ENCODE measurements at regions not wholly inside any gene's neighbourhood (a gene's known extent, or its start where the extent isn't known, plus 50 kb on each side); places are given as distances from the start of the nearest gene placed in this dataset.

DNA sequence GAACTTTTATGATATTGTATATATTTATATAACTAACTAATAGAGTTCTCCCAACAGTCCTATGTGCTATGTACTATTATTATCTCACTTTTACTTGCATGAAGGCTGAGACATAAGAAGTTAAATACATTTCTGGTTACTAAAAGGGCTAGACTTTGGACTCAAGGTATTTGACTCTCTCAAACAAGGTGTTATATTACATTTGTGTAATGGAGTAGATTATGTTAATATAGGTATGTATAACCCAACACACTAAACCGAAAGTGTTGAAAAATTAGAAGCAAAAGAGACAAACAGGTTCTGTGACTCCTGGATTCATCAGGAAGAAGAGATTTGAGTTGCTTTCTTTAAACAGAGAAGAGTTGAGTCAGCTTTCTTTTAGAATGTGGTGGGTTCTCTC, 733.6 kb upstream of the ZEB2 start:
- DNase-seq (ENCODE audit: low spot score): no peak
- intact Hi-C loops (cut with micrococcal nuclease; ENCODE audit: unreplicated experiment): no loop called here
- H3K4me1 ChIP-seq (ENCODE audit: insufficient read depth, low read length, poor library complexity, severe bottlenecking): peaks cover 11% of the 10 kb centered on the region
- no peaks in the 10 kb centered on the region for H3K9me3 ChIP-seq (ENCODE audit: low read depth, low read length, poor library complexity, severe bottlenecking)
- H3K36me3 ChIP-seq (ENCODE audit: insufficient read depth, low read length, poor library complexity, severe bottlenecking): no peaks in the 10 kb centered on the region
- H3K4me3 ChIP-seq (ENCODE audit: low read depth, low read length, poor library complexity, severe bottlenecking): no peak overlapping the region
- H3K27me3 ChIP-seq (replicated peaks; ENCODE audit: insufficient read depth, low read depth, low read length, poor library complexity): no peaks in the 10 kb centered on the region
- no TSS peak for BruUV-seq (replicated peaks)
- no peak overlapping the region for H3K27ac ChIP-seq (ENCODE audit: low read depth, low read length, poor library complexity, severe bottlenecking)
- TF ChIP-seq EZH2 (IDR thresholded peaks at IDR 0.05; ENCODE audit: borderline replicate concordance, low read depth, low read length, poor library complexity, severe bottlenecking) (no peak), CTCF (conservative IDR thresholded peaks at IDR 0.05; ENCODE audit: low read depth, low read length) (no peak)
- POLR2A ChIA-PET (ENCODE audit: low non-redundant PET): no interaction called here
- CTCF ChIA-PET: no interaction called here

DNA sequence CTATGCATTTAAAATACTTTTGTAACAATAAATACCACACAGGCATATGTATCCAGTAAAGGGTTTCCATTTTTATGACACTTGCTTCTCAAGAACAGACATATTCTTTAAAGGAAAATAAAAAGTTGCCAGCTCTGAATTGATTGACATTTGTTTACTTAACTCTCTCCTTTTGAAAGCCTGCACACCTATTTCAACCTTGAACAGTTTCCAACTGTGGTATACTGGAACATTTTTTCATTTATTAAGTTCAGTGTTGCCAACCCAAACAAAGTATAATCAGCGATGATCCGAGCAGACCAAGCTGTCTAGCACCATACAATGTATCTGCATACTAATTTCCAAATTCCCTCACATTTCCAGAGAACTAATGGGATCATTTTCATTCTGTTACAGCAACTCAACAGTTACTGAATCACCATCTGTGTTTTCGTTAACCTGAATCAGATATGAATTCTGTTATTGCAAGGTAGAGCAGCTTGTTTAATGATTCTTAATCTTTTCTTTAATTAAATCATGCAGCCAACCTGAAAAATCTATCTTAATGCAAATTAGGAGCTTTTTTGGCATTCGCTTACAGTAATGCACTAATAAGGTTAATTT, 725.5 kb upstream of the ZEB2 start:
- no TSS peak for BruUV-seq (replicated peaks)
- no peaks in the 10 kb centered on the region for H3K27me3 ChIP-seq (replicated peaks; ENCODE audit: insufficient read depth, low read depth, low read length, poor library complexity)
- no peak overlapping the region for H3K4me3 ChIP-seq (ENCODE audit: low read depth, low read length, poor library complexity, severe bottlenecking)
- CTCF ChIA-PET: no interaction called here
- intact Hi-C loops (cut with micrococcal nuclease; ENCODE audit: unreplicated experiment): no loop called here
- TF ChIP-seq EZH2 (IDR thresholded peaks at IDR 0.05; ENCODE audit: borderline replicate concordance, low read depth, low read length, poor library complexity, severe bottlenecking): no peak
- TF ChIP-seq CTCF (conservative IDR thresholded peaks at IDR 0.05; ENCODE audit: low read depth, low read length): no peak
- no peak for DNase-seq (ENCODE audit: low spot score)
- no peaks in the 10 kb centered on the region for H3K36me3 ChIP-seq (ENCODE audit: insufficient read depth, low read length, poor library complexity, severe bottlenecking)
- no peaks in the 10 kb centered on the region for H3K9me3 ChIP-seq (ENCODE audit: low read depth, low read length, poor library complexity, severe bottlenecking)
- no peak overlapping the region for H3K27ac ChIP-seq (ENCODE audit: low read depth, low read length, poor library complexity, severe bottlenecking)
- H3K4me1 ChIP-seq (ENCODE audit: insufficient read depth, low read length, poor library complexity, severe bottlenecking): no peaks in the 10 kb centered on the region
- POLR2A ChIA-PET (ENCODE audit: low non-redundant PET): no interaction called here

DNA sequence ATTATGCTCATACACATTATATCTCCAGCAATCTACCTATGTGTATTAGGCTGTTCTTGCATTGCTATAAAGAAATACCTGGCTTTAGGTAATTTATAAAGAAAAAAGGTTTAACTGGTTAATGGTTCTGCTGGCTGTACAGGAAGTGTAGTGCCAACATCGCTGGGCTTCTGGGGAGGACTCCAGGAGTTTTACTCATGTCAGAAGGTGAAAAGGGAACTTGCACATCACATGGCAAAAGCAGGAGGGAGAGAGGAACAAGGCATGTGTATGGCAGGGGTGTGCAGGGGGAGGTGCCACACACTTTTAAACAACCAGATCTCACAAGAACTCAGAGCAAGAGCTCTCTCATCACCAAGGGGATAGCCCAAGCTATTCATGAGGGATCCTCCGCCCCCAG, 715.4 kb upstream of the ZEB2 start:
- TF ChIP-seq EZH2 (IDR thresholded peaks at IDR 0.05; ENCODE audit: borderline replicate concordance, low read depth, low read length, poor library complexity, severe bottlenecking): no peak
- TF ChIP-seq CTCF (conservative IDR thresholded peaks at IDR 0.05; ENCODE audit: low read depth, low read length): no peak
- Histone ChIP-seq H3K4me3 (ENCODE audit: low read depth, low read length, poor library complexity, severe bottlenecking) (no peak overlapping the region), H3K36me3 (ENCODE audit: insufficient read depth, low read length, poor library complexity, severe bottlenecking) (no peaks in the 10 kb centered on the region), H3K27me3 (replicated peaks; ENCODE audit: insufficient read depth, low read depth, low read length, poor library complexity) (no peaks in the 10 kb centered on the region), H3K9me3 (ENCODE audit: low read depth, low read length, poor library complexity, severe bottlenecking) (no peaks in the 10 kb centered on the region), H3K4me1 (ENCODE audit: insufficient read depth, low read length, poor library complexity, severe bottlenecking) (no peaks in the 10 kb centered on the region), H3K27ac (ENCODE audit: low read depth, low read length, poor library complexity, severe bottlenecking) (no peak overlapping the region)
- POLR2A ChIA-PET (ENCODE audit: low non-redundant PET): no interaction called here
- CTCF ChIA-PET: no interaction called here
- DNase-seq (ENCODE audit: low spot score): no peak
- BruUV-seq (replicated peaks): no TSS peak
- intact Hi-C loops (cut with micrococcal nuclease; ENCODE audit: unreplicated experiment): no loop called here
